SKM-1 treated with dmso at 0.1 percent for 144 hours (cell line): ENCODE measurements at regions not wholly inside any gene's neighbourhood (a gene's known extent, or its start where the extent isn't known, plus 50 kb on each side); places are given as distances from the start of the nearest gene placed in this dataset.
"Not testable (repeated sequence)": the region's sequence is repeated elsewhere in the genome, so short reads cannot be mapped to it uniquely, and the experiment has no call there.

Experiments
- DNase-seq: peaks from one replicate; lab custom pipeline; 2025; ENCODE audit not compliant: unreplicated experiment; lab: John Stamatoyannopoulos, UW

DNA sequence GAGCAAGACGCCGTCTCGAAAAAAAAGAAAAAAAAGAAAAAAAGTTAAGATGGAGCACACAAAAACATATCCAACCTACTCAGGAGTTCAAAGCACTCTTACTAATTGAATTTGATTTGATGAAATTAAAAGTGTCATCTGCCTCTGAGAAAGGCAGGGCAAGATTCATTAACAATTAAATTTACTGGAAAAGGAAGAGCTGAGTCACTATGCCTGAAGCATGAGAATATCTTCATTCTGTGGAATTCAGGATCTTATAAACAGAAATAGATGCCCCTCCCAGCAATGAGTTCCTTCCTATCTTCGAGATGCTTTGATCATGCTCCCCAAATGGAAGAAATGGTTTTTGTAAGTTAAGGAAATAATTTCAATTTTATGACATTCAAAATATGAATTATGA, 61.0 kb upstream of the ST3GAL6 start:
- DNase-seq, result no peak

DNA sequence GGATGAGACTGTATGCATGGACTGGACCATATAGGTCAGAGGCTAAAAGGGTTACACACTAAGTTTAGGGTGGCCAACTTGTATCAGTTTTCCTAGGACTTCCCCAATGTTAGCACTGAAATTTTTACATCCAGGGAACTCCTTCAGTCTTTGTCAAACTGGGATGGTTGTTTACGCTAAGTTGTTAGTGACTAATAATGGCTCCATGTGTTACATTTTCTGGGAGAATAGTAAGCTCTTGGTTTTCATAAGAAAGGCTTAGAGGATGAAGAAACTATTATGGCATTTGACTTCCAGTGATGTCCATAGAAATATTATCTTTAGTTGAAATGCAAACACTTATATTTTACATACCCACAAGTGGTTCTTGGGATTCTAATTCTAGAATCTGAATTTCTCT, 57.9 kb upstream of the ST3GAL6 start:
- DNase-seq, result no peak

DNA sequence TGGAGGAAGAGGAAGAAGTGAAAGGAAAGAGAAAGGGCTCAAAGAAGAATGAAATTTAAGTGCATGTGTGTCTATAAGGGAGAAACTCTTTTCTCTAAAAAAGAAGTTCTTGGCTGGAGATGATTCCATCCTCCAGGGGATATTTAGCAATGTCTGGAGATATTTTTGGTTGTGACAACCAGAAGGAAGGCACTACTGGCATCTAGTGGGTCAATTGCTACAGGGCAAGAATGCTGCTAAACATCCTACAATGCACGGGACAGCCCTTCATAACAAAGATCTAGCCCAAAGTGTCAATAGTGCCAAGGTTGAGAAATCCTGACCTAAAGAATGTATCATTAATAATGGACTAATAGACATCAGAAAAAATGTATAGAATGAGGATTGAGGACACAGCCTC, 57.4 kb upstream of the ST3GAL6 start:
- no peak for DNase-seq

DNA sequence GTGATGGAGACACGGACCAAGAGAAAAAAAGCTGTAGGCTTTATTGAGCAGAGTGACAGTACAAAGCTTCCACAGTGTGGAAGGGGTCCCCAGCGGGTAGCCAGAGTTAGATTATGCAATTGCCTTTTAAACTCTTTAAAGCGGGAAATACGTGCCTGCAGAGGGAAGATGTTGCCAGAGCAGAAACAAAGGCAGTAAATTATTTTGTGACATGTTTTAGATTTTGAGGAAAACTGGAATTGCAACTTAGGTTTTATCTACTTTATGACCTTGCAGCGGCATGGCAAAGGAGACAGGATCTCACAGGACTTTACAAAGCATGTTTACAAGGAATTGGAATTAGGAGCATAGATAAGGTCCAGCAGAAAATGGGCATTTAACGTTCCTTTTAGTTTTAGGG, 54.5 kb upstream of the ST3GAL6 start:
- not testable (repeated sequence) for DNase-seq

DNA sequence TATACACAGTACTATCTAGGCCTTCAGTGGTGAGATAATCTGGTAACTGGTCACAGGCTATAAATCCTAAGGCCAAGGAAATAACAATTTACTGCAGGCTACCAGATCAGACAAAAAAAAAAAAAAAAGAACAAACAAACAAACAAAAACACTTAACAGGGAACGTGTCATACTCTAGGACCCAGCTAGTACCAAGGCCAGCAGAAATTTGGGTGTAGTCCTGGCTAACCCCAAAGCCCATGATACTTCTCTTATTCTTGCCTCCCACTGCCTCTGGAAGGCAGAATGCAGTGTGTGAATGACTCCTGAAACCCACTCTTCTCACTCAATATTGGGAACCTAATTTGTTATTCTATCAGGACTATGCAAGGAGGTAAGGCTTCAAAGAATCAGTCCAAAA, 53.7 kb upstream of the ST3GAL6 start:
- DNase-seq, result no peak

DNA sequence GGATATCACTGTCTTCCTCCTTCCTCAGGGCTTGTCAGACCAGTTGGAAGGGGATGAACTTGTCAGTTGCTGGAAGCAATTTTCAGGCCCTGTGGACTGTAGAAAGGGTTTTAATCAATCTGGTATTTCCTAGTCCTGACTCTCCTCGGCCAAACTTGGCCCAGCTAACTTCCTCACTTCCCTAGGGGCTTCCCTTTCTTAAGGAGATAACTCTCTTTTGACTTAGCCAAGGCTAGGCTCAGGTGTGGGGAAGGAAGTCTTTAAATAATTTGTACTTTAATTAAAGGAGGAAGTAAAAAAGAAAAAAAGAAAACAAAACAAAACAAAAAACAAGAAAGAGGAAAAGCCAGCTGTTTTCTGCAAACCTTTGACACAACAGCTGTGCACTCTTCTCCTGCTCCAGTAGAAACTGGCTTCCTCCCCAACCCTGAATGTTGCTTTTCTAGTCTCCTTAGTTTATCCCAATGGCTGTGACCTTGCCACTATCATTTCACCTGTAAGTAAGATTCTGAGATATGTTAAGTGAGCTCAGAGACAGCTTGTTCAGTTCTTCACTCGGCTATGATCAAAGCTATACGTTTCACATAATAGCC, 53.0 kb upstream of the ST3GAL6 start:
- no peak for DNase-seq

DNA sequence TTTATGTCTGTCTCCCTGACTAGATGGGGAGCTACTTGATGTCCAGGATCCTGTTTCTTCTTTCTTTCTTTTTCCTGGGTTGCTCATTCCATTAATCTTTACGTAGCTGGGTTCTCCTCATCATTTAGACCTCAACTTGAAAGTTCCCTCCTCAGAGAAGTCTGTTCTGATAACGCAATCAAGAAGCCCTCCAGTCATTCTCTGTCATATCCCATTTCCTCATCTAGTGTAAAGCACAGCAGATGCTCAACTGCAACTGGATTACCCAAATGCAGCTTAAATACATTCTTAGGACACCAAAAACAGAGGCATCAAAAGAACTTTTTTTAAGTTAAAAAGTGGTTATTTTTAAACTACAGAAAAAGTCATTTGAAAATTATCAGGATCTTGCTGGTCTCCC, 51.7 kb upstream of the ST3GAL6 start:
- no peak for DNase-seq

DNA sequence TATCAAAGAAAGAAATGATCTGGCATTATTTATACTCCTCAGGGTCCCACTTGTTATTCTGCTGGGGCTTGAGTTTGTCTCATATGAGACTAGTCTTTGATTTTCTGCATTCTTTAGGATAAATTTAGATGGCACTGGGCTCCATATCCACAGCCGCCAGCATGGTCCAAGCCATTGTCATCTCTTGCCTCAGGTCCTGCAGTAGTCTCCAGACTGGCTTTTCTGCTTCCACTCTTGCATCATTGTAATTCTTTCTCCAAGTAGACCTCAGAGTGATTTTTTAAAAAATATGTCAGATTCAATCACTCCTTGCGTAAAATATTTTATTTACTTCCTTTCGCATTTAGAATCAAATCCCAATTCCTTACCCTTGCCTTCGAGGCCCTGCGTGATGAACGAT, 50.4 kb upstream of the ST3GAL6 start:
- no peak for DNase-seq

DNA sequence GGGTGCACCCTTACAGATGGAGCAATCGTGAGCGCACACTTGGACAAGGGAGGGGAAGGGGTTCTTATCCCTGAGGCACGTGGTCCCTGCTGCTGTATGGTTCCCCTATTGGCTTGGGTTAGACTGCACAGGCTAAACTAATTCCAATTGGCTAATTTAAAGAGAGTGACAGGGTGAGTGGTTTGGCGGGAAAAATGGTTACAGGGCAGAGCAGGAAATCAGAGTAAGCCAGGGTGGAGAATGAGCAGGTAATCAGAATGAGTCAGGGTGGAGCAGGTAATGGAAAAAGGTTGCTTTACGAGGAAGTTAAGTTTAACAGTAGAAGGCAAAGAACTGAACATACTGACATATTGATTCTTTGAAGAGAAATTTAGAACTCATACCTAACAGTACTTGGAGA, 49.8 kb upstream of the ST3GAL6 start:
- not testable (repeated sequence) for DNase-seq
